Activated CD4-positive, CD25-positive, alpha-beta regulatory T cell treated with anti-CD3 and anti-CD28 coated beads, Interleukin-2, amount 50 U/mL, for 24 hours (primary cell): ENCODE measurements at regions not wholly inside any gene's neighbourhood (a gene's known extent, or its start where the extent isn't known, plus 50 kb on each side); places are given as distances from the start of the nearest gene placed in this dataset.
"Not testable (repeated sequence)": the region's sequence is repeated elsewhere in the genome, so short reads cannot be mapped to it uniquely, and the experiment has no call there.

Experiments used
- ATAC-seq, 2 donors: fragments of 150-1000 bp; cut with Tn5 transposase; one replicate each; pipeline ENCODE4 v1.10.0; 2021; ENCODE audit warnings: mild to moderate bottlenecking in 1 of 2, moderate library complexity in 1 of 2

- no peak for ATAC-seq
Observed at GRCh38 chr7:138317044-138317596, 142.9 kb upstream of the TRIM24 start.

- ATAC-seq = no peak
Observed at GRCh38 chr7:138324941-138325340, 135.1 kb upstream of the TRIM24 start.

- no peak for ATAC-seq
Observed at GRCh38 chr7:138325434-138325833, 134.6 kb upstream of the TRIM24 start.

DNA sequence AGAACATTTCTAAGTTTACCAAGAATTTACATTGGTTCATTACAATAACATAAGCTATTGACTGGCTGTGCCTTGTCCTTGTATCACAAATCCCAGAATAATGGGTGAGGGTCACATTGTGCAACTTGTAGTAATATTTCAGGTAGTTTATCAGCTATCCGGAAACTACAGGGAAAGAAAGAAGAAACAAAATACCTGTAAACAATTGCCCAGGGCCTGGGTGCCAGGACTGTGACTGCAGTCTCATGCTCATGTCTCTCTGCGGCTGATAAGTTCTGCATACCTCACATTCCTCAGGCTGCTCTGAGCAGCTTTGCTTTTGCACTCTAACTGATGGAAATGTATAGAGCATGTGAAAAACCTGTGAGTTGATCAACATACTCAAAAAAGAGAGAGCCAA is 131.8 kb upstream of the TRIM24 start:
- ATAC-seq = no peak

GRCh38 chr7:138332850-138333249 is 127.2 kb upstream of the TRIM24 start:
- ATAC-seq = not testable (repeated sequence)

DNA sequence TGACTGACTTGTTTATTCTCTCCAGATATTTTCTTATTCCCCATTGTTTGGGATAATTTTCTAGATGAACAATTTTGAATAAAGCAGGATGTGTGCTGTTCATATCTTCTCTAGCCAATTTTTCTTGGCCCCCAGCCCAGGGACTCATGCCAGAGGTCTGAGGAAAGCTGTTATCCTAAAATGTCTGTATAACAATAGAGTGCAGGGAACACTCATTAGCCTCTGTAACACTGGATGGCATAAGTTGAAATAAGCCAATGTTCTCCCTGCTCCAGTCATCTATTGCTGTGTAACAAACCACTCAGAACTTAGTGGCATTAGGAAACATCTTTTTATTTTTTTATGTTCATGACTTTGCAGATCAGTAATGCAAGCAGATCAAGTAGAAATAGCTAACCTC is 121.7 kb upstream of the TRIM24 start:
- no peak for ATAC-seq

DNA sequence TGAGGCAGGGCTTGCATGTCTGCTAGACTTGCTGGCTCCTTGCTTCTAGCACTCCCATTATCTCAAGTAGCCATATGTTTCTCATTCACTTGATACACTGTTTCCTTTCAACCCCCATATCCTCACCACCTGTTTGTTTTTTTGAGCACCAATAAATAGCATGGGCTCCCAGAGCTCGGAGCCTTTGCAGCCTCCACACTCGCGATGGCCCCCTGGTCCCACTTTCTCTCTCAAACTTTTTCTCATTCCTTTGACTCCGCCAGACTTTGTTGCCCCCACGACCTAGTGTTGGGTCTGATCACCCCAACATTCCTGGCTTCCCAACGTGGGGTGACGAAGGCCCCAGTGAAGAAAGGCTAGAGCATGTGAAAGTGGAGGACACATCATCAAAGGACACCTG is 120.8 kb upstream of the TRIM24 start:
- not testable (repeated sequence) for ATAC-seq

DNA sequence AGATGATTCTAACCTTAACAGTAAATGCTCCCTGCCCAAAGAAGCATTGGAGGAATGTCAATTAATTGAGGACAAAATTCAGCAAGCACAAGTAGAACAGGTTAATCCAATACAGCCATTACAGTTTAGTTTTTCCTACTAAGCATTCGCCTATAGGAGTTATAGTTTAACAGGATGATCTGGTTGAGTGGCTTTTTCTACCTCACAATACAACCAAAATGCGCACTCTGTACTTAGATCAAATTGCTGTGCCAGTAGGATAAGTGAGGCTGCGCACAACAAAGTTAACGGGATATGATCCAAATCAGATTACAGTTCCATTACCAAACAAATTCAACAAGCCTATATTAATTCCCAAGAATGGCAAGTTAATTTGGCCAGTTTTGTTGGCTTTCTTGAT is 117.1 kb upstream of the TRIM24 start:
- no peak for ATAC-seq

GRCh38 chr7:138345567-138345966 is 114.5 kb upstream of the TRIM24 start:
- no peak for ATAC-seq

GRCh38 chr7:138346975-138347374 is 113.1 kb upstream of the TRIM24 start:
- no peak for ATAC-seq

- no peak for ATAC-seq
Observed at GRCh38 chr7:138349841-138350700, 110.0 kb upstream of the TRIM24 start.

DNA sequence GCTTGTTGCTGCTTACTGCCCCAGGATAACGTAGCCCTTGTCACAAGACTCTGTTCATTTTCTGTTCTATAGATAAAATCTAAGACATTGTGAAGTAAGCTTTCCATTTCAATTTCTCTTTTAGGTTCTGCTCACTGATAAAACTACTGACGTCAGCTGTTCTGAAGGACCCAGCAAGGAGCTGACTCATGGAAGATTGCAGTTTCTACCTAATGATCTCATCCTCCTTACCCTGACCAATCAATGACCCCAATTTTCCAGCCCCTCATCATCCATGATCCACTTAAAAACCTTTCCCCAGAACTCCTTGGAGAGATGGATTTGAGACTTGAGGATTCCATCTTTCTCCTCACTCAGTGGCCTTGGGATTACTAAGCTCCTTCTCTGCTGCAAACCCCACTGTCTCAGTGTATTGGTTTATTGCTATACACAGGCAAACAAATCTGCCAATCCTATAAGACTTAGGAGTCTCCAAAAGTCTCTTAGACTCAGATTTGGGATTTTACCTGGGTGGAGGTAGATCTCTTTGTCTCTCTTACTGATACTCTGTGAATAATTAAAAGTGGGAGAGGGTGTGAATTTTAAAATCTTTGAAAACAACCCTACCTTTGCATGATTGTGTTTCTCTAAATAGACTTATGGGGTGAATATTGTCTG is 109.2 kb upstream of the TRIM24 start:
- ATAC-seq = no peak

- no peak for ATAC-seq
Observed at GRCh38 chr7:138352570-138353461, 107.2 kb upstream of the TRIM24 start.

- ATAC-seq = no peak
Observed at GRCh38 chr7:138354066-138354465, 106.0 kb upstream of the TRIM24 start.

DNA sequence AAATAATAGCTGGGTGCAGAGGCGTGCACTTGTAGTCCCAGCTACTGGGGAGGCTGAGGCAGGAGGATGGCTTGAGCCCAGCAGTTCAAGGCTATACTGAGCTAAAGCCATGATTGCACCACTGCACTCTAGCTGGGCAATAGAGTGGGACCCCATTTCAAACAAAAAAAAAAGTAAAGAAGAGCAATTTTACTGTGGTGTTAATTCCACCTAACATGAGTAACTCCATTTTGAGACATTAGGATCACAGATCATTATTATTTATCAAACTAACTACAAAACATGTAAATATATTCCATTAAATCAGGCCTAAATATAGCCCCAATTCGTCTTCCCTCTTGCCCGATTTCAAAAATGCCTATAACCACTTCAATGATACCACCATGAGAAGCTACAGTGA is 104.8 kb upstream of the TRIM24 start:
- no peak for ATAC-seq

DNA sequence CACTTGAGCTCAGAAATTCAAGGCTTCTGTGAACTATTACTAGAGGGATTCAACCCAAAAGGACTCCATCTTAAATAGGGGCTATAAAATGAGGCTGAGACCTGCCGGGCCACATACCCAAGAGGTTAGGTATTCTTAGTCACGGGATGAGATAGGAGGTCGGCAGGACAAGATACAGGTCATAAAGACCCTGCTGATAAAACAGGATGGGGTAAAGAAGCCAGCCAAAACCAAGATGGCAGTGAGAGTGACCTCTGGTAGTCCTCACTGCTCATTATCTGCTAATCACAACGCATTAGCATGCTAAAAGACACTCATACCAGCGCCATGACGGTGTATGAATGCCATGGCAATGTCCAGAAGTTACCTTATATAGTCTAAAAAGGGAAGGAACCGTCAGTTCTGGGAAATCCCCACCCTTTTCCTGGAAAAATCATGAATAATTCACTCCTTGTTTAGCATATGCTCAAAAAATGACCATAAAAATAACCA is 101.2 kb upstream of the TRIM24 start:
- ATAC-seq = no peak

DNA sequence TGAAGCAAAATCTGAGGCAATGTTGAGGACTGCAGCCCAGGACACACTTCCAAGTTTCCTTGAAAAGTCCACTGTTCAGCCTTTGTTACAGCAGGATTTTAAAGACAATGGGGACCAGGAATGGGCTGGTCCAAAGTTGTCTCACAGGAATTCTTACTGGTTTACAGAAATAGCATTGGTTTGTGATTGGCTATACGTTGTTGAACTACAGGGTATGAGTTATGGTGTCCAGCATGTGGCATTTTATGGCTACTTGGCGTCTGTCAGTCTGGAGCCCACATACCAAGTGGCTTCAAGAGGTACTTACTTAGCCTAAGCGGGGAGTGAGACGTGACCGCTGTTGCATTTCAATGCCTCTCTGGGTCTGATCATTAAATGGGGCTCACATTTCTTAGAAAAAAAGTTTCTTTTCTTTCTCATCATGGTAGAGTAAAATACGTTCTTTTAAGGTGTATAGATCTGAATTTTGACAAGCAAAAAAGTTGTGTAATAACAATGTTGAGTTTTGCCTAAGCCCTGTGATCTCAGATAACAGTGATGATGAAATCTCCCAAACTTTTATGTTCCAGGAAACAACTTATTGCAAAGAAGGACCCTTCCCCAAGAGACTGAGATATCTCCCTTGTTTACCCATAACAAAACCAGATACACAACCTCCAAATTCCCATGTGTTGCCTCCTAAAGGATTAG is 100.0 kb upstream of the TRIM24 start:
- no peak for ATAC-seq

GRCh38 chr7:138363721-138364120 is 96.3 kb upstream of the TRIM24 start:
- ATAC-seq = no peak

DNA sequence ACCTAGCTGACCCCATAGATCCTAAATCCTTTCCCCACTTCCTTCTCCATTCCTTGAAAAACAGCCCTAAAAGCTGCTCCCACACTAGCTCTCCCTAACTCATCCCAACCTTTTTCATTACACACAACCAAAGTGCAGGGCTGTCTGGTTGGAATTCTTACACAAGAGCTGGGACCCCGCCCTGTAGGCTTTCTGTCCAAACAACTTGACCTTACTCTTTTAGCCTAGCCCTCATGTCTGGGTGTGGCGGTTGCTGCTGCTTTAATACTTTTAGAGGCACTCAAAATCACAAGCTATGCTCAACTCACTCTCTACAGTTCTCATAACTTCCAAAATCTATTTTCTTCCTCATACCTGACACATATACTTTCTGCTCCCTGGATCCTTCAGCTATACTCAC is 93.9 kb upstream of the TRIM24 start:
- not testable (repeated sequence) for ATAC-seq

- ATAC-seq = not testable (repeated sequence)
Observed at GRCh38 chr7:138366676-138367075, 93.4 kb upstream of the TRIM24 start.

DNA sequence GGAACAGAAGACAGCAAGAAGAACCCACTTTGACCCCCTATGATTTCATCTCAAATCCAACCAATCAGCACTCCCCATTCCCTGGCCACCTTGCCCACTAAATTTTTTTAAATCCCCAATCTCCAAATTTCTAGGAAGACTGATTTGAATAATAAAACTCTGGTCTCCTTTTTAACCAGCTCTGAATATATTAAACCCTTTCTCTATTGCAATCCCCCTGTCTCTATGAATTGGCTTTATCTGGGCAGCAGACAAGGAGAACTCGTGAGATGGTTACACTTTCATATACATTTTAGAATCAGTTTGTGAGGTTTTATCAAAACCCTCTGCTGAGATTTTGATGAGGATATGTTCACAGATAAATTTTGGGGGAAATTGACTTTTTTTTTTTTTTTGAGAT is 90.3 kb upstream of the TRIM24 start:
- ATAC-seq = no peak

- ATAC-seq = no peak
Observed at GRCh38 chr7:138370956-138371355, 89.1 kb upstream of the TRIM24 start.
